ENCODE measurements at regions not wholly inside any gene's neighbourhood (a gene's known extent, or its start where the extent isn't known, plus 50 kb on each side); places are given as distances from the start of the nearest gene placed in this dataset.

GRCh38 chr20:29743101-29743931 lies 1514.1 kb upstream of the DEFB115 start:
- Histone ChIP-seq H3K79me1 (ENCODE audit: insufficient read depth, low read depth, low read length, poor library complexity, severe bottlenecking) (no peaks in the 10 kb centered on the region), H2BK20ac (ENCODE audit: low read depth, low read length, poor library complexity, severe bottlenecking) (no peak overlapping the region), H3K18ac (ENCODE audit: insufficient read length, low read depth, low read length) (no peak overlapping the region), H3T11ph (ENCODE audit: low read length) (no peak overlapping the region), H3K79me2 (ENCODE audit: insufficient read depth, low read length) (no peaks in the 10 kb centered on the region), H4K91ac (ENCODE audit: insufficient read length, low read depth, low read length) (no peak overlapping the region), H3K4me2 (ENCODE audit: insufficient read depth, insufficient read length, low read length) (no peak overlapping the region), H4K20me1 (ENCODE audit: control insufficient read depth, insufficient read depth, insufficient read length) (no peaks in the 10 kb centered on the region), H2BK15ac (ENCODE audit: low read depth, low read length) (no peak overlapping the region), H4K5ac (ENCODE audit: insufficient read length, low read depth, low read length) (no peak overlapping the region), H3K9me3 (ENCODE audit: control insufficient read depth, low read depth, low read length) (peaks cover 28% of the 10 kb centered on the region), H2BK12ac (ENCODE audit: insufficient read length, low read depth, low read length) (no peak overlapping the region), H2BK120ac (ENCODE audit: low read depth, low read length, poor library complexity, severe bottlenecking) (no peak overlapping the region), H3K23me2 (ENCODE audit: insufficient read length, low read depth, low read length, poor library complexity, severe bottlenecking) (no peaks in the 10 kb centered on the region), H3K4me1 (ENCODE audit: insufficient read depth, low read length) (no peaks in the 10 kb centered on the region), H3K14ac (ENCODE audit: insufficient read depth, low read length) (no peak overlapping the region), H3K4ac (ENCODE audit: low read depth, low read length) (no peak overlapping the region), H2AK5ac (ENCODE audit: insufficient read length, low read length) (no peak overlapping the region), H3K56ac (ENCODE audit: insufficient read length, low read depth, low read length) (no peak overlapping the region), H3K23ac (ENCODE audit: insufficient read length, low read depth, low read length) (no peak overlapping the region), H3K27me3 (ENCODE audit: insufficient read depth, low read length) (no peaks in the 10 kb centered on the region), H2AFZ (ENCODE audit: low read length) (no peak overlapping the region), H2BK5ac (ENCODE audit: insufficient read length, low read length) (no peak overlapping the region), H3K9ac (ENCODE audit: extremely low read depth, insufficient read length, low read length) (no peak overlapping the region), H4K8ac (replicated peaks; ENCODE audit: insufficient read length, low read depth, low read length) (no peak overlapping the region), H3K27ac (ENCODE audit: insufficient read length, low read depth, low read length) (no peak overlapping the region)
- no CpG with 5 or more reads among the region's 80 CpGs for WGBS (ENCODE audit: extremely low coverage, insufficient read length, low lambda C conversion rate)
- Mint-ChIP-seq H3K27ac (no peak overlapping the region), H3K4me3 (no peak overlapping the region), H3K27me3 (ENCODE audit: low read depth) (peaks cover 4% of the 10 kb centered on the region; the same call in 1 of the 2 replicates), H3K4me1 (no peaks in the 10 kb centered on the region), H3K9me3 (peaks cover 77 to 96% of the 10 kb centered on the region in 2 experiments), H3K36me3 (ENCODE audit: insufficient read depth in 1 of 3, low read depth in 3 of 3) (peaks cover 7 to 21% (median 12%) of the 10 kb centered on the region in 3 experiments; a peak in 6 of 7 replicates)
- DNase-seq = no peak
- TF ChIP-seq, protein P1, sequence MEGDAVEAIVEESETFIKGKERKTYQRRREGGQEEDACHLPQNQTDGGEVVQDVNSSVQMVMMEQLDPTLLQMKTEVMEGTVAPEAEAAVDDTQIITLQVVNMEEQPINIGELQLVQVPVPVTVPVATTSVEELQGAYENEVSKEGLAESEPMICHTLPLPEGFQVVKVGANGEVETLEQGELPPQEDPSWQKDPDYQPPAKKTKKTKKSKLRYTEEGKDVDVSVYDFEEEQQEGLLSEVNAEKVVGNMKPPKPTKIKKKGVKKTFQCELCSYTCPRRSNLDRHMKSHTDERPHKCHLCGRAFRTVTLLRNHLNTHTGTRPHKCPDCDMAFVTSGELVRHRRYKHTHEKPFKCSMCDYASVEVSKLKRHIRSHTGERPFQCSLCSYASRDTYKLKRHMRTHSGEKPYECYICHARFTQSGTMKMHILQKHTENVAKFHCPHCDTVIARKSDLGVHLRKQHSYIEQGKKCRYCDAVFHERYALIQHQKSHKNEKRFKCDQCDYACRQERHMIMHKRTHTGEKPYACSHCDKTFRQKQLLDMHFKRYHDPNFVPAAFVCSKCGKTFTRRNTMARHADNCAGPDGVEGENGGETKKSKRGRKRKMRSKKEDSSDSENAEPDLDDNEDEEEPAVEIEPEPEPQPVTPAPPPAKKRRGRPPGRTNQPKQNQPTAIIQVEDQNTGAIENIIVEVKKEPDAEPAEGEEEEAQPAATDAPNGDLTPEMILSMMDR (conservative IDR thresholded peaks at IDR 0.05) = no peak

All from H9 (cell line).